HK-2 (cell line): ENCODE measurements at regions not wholly inside any gene's neighbourhood (a gene's known extent, or its start where the extent isn't known, plus 50 kb on each side); places are given as distances from the start of the nearest gene placed in this dataset.
"Not testable (repeated sequence)": the region's sequence is repeated elsewhere in the genome, so short reads cannot be mapped to it uniquely, and the experiment has no call there.

Experiments
- DNase-seq: peaks from one replicate; pipeline ENCODE4 v3.0.0-alpha.2; 2018; ENCODE audit not compliant: unreplicated experiment

GRCh38 chr10:52479567-52479966, 165.5 kb downstream of the DKK1 start:
- DNase-seq = no peak

GRCh38 chr10:52481986-52482555, 168.0 kb downstream of the DKK1 start:
- DNase-seq = no peak

GRCh38 chr10:52483587-52483986, 169.5 kb downstream of the DKK1 start:
- DNase-seq = no peak

GRCh38 chr10:52484206-52485065, 170.4 kb downstream of the DKK1 start:
- no peak for DNase-seq

GRCh38 chr10:52485462-52485861, 171.4 kb downstream of the DKK1 start:
- DNase-seq = no peak

- DNase-seq = no peak
Measured at GRCh38 chr10:52486840-52487611, 172.9 kb downstream of the DKK1 start.

- no peak for DNase-seq
Measured at GRCh38 chr10:52488606-52489485, 174.8 kb downstream of the DKK1 start.

GRCh38 chr10:52491246-52491995, 177.3 kb downstream of the DKK1 start:
- no peak for DNase-seq

- no peak for DNase-seq
Measured at GRCh38 chr10:52499281-52499680, 185.2 kb downstream of the DKK1 start.

GRCh38 chr10:52500476-52500875, 186.4 kb downstream of the DKK1 start:
- no peak for DNase-seq

GRCh38 chr10:52502237-52502636, 188.2 kb downstream of the DKK1 start:
- DNase-seq = no peak

GRCh38 chr10:52505341-52505740, 191.3 kb downstream of the DKK1 start:
- not testable (repeated sequence) for DNase-seq

GRCh38 chr10:52514481-52514880, 200.4 kb downstream of the DKK1 start:
- no peak for DNase-seq

GRCh38 chr10:52517012-52517411, 202.9 kb downstream of the DKK1 start:
- no peak for DNase-seq

- no peak for DNase-seq
Measured at GRCh38 chr10:52523696-52524095, 209.6 kb downstream of the DKK1 start.

- DNase-seq = no peak
Measured at GRCh38 chr10:52525761-52526160, 211.7 kb downstream of the DKK1 start.

GRCh38 chr10:52526251-52526823, 212.3 kb downstream of the DKK1 start:
- no peak for DNase-seq

- DNase-seq = no peak
Measured at GRCh38 chr10:52532650-52533290, 218.7 kb downstream of the DKK1 start.

GRCh38 chr10:52533986-52534385, 219.9 kb downstream of the DKK1 start:
- no peak for DNase-seq

GRCh38 chr10:52539463-52539862, 225.4 kb downstream of the DKK1 start:
- peak; percentile 23 for DNase-seq
